ENCODE measurements at regions not wholly inside any gene's neighbourhood (a gene's known extent, or its start where the extent isn't known, plus 50 kb on each side); places are given as distances from the start of the nearest gene placed in this dataset.

DNA sequence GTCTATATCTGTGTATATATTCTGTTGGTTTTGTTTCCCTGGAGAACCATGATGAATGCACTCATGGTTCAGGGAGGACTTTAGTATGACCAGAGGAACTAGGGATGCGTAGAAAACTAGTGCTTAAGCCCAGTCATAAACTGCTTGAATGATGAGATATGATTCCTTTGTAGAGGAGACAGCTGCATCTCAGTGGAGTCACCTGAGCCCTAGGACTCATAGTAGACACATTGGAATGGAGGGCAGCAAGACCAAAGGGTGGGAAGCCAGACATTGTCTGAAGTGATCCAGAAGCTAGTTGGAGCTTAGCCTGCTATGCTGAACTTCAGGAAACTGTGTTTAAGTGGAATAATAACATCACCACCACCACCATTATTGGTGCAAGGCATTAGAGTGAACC lies 89.5 kb upstream of the SPATA13 start:
- no peaks in the 10 kb centered on the region for H3K36me3 ChIP-seq (ENCODE audit: control insufficient read depth, insufficient read depth, low read length)
- TF ChIP-seq, protein P1, sequence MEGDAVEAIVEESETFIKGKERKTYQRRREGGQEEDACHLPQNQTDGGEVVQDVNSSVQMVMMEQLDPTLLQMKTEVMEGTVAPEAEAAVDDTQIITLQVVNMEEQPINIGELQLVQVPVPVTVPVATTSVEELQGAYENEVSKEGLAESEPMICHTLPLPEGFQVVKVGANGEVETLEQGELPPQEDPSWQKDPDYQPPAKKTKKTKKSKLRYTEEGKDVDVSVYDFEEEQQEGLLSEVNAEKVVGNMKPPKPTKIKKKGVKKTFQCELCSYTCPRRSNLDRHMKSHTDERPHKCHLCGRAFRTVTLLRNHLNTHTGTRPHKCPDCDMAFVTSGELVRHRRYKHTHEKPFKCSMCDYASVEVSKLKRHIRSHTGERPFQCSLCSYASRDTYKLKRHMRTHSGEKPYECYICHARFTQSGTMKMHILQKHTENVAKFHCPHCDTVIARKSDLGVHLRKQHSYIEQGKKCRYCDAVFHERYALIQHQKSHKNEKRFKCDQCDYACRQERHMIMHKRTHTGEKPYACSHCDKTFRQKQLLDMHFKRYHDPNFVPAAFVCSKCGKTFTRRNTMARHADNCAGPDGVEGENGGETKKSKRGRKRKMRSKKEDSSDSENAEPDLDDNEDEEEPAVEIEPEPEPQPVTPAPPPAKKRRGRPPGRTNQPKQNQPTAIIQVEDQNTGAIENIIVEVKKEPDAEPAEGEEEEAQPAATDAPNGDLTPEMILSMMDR (IDR thresholded peaks at IDR 0.05; ENCODE audit: insufficient read depth, low read length, poor library complexity, severe bottlenecking) = no peak

DNA sequence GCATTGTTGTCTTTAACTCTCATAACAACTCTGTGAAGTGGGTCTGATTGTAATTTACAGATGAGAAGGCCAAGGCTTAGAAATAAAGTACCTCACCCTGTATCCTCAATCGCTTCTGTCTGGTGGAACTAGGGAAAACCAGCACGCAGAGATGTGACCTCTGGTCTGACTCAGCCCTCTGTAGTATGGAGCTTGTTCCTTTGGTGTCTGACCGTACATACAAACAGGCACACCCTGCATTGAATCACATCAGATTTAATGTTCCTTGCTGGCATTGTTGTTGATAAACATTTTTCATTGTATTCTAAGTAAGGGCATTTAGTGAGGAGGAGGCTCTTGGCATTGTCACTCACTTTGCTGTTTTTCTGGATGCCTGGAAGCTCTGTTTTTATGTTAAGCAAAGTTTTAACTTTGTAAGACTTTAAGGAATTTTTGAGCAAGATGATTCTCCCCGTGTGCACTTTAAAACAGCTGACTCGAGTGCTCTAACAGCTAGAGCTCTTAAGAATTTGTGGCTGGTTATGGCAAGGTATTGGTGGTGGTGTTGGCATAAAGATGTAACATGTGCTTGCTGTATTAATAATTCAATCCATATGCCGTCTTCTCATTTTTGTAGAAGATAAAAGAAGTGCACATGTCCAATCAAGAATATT lies 89.0 kb upstream of the SPATA13 start:
- no peak for DNase-seq (ENCODE audit: extremely low read depth, insufficient read length)
- no peaks in the 10 kb centered on the region; the same call in 1 of the 2 replicates for H3K27me3 ChIP-seq (replicated peaks; ENCODE audit: control insufficient read depth, insufficient read depth, low read length)
- TF ChIP-seq, protein P1 (IDR thresholded peaks at IDR 0.05; ENCODE audit: insufficient read depth, low read length, poor library complexity, severe bottlenecking) = no peak
- H3K36me3 ChIP-seq (ENCODE audit: control insufficient read depth, insufficient read depth, low read length) = no peaks in the 10 kb centered on the region
- H3K4me3 ChIP-seq (replicated peaks; ENCODE audit: low read depth, low read length) = no peak overlapping the region

More for the DNA sequence above, 89.5 kb upstream of the SPATA13 start:
- no peak overlapping the region for H3K4me3 ChIP-seq (replicated peaks; ENCODE audit: low read depth, low read length)
- no peaks in the 10 kb centered on the region; the same call in 1 of the 2 replicates for H3K27me3 ChIP-seq (replicated peaks; ENCODE audit: control insufficient read depth, insufficient read depth, low read length)
- no peak for DNase-seq (ENCODE audit: extremely low read depth, insufficient read length)

DNA sequence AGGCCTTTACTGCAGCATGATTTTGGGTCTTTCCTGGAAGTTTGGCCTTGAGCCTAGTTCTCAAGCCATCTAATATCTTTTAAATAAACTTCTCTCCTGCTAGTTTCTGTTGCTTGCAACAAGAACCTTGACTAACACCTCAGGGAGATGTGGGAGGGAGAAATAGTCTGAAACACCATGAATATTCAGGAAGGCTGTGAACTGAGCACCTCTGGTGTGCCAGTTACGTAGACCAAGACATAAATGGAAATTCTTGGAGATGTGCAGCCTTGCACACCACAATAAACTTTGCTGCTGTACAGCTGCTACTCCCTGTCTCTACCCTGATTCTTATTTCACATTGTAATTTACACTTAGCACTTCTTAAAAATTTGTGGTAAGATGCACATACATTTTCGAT lies 86.9 kb upstream of the SPATA13 start:
- Histone ChIP-seq H3K27me3 (replicated peaks; ENCODE audit: control insufficient read depth, insufficient read depth, low read length) (no peaks in the 10 kb centered on the region; the same call in 1 of the 2 replicates), H3K36me3 (ENCODE audit: control insufficient read depth, insufficient read depth, low read length) (no peaks in the 10 kb centered on the region), H3K4me3 (replicated peaks; ENCODE audit: low read depth, low read length) (no peak overlapping the region)
- TF ChIP-seq, protein P1 (IDR thresholded peaks at IDR 0.05; ENCODE audit: insufficient read depth, low read length, poor library complexity, severe bottlenecking) = no peak
- DNase-seq (ENCODE audit: extremely low read depth, insufficient read length) = no peak

DNA sequence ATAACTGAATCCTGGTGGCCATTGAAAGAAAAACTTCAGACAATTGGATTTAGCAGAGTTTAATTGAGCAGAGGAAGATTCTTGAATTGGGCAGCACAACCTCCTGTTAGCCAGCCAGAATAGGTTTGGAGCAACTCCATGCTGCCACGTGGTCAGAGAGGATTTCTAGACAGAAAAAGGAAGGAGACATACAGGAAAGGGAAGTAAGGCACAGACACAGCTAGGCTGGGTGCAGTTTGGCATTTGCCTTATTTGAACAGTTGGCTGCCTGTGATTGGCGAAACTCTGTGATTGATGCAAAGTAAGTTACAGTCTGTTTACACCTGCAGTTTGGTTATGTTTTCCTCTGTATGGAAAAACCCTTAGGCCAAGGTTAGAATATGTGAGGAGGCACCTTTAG lies 85.8 kb upstream of the SPATA13 start:
- TF ChIP-seq, protein P1 (IDR thresholded peaks at IDR 0.05; ENCODE audit: insufficient read depth, low read length, poor library complexity, severe bottlenecking) = no peak
- DNase-seq (ENCODE audit: extremely low read depth, insufficient read length) = no peak
- no peaks in the 10 kb centered on the region for H3K36me3 ChIP-seq (ENCODE audit: control insufficient read depth, insufficient read depth, low read length)
- H3K27me3 ChIP-seq (replicated peaks; ENCODE audit: control insufficient read depth, insufficient read depth, low read length) = no peaks in the 10 kb centered on the region; the same call in 1 of the 2 replicates
- H3K4me3 ChIP-seq (replicated peaks; ENCODE audit: low read depth, low read length) = no peak overlapping the region

DNA sequence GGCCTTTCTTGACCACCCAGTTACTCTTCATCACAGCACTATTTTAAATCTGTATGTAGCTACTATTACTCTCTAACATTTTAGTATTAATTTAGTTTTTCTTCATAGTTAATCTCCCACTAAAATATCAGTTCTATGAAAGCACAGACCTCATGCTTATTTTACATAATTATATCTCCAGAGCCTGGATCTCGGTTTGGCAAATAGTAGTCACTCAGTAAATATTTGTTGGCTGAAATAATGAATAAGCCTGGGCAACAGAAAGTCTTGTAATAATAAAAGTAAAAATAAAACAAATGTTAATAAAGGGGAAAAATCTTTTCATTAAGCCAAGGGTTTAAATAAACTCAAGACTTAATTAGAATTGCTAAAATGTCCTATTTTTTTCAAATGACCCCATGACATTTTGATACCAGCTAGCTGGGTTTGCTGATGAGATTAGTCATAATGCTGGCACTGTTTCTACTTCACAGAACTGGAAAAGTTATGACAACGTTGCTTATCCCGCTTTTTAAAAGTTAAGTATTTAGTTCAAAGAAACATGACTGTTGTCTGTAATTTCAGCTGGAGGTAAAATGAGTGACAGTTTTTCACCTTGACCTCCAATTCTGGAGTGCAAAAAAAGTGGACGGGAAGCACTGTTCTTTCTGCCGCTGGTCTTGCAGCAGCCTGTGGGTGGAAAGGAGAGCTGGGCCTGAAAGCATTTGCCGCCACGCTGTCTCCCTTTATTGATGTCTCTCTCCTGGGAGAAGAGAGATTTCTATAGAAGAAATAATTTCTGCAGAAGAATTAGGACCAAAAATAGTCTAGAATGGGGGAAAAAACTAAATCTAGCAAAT lies 85.2 kb upstream of the SPATA13 start:
- TF ChIP-seq, protein P1 (IDR thresholded peaks at IDR 0.05; ENCODE audit: insufficient read depth, low read length, poor library complexity, severe bottlenecking) = no peak
- Histone ChIP-seq H3K36me3 (ENCODE audit: control insufficient read depth, insufficient read depth, low read length) (no peaks in the 10 kb centered on the region), H3K27me3 (replicated peaks; ENCODE audit: control insufficient read depth, insufficient read depth, low read length) (no peaks in the 10 kb centered on the region; the same call in 1 of the 2 replicates), H3K4me3 (replicated peaks; ENCODE audit: low read depth, low read length) (no peak overlapping the region)
- DNase-seq (ENCODE audit: extremely low read depth, insufficient read length) = no peak
